SIG-M5 treated with dmso at 0.1 percent for 504 hours (cell line): ENCODE measurements at regions not wholly inside any gene's neighbourhood (a gene's known extent, or its start where the extent isn't known, plus 50 kb on each side); places are given as distances from the start of the nearest gene placed in this dataset.

Source experiments
- DNase-seq: peaks from one replicate; lab custom pipeline; 2025; ENCODE audit not compliant: unreplicated experiment; lab: John Stamatoyannopoulos, UW

- DNase-seq, result no peak
Measured at GRCh38 chr5:5613261-5613990, 190.9 kb downstream of the ICE1 start.

- no peak for DNase-seq
Measured at GRCh38 chr5:5612096-5612495, 189.6 kb downstream of the ICE1 start.

GRCh38 chr5:5609935-5610334, 187.5 kb downstream of the ICE1 start:
- no peak for DNase-seq

- DNase-seq, result no peak
Measured at GRCh38 chr5:5605170-5605764, 182.8 kb downstream of the ICE1 start.

GRCh38 chr5:5602554-5602953, 180.1 kb downstream of the ICE1 start:
- DNase-seq, result no peak

GRCh38 chr5:5598547-5599113, 176.2 kb downstream of the ICE1 start:
- DNase-seq, result no peak

GRCh38 chr5:5593391-5593790, 170.9 kb downstream of the ICE1 start:
- no peak for DNase-seq

GRCh38 chr5:5592541-5592940, 170.1 kb downstream of the ICE1 start:
- DNase-seq, result no peak

GRCh38 chr5:5591567-5591966, 169.1 kb downstream of the ICE1 start:
- no peak for DNase-seq

GRCh38 chr5:5589857-5590256, 167.4 kb downstream of the ICE1 start:
- DNase-seq, result no peak

- no peak for DNase-seq
Measured at GRCh38 chr5:5588887-5589826, 166.7 kb downstream of the ICE1 start.

- no peak for DNase-seq
Measured at GRCh38 chr5:5588386-5588785, 165.9 kb downstream of the ICE1 start.

GRCh38 chr5:5587474-5587873, 165.0 kb downstream of the ICE1 start:
- no peak for DNase-seq

- no peak for DNase-seq
Measured at GRCh38 chr5:5586721-5587120, 164.2 kb downstream of the ICE1 start.

GRCh38 chr5:5585751-5586341, 163.4 kb downstream of the ICE1 start:
- peak; percentile 5 for DNase-seq

- DNase-seq, result no peak
Measured at GRCh38 chr5:5584751-5585150, 162.3 kb downstream of the ICE1 start.

GRCh38 chr5:5584236-5584745, 161.8 kb downstream of the ICE1 start:
- DNase-seq, result no peak

GRCh38 chr5:5583832-5584231, 161.4 kb downstream of the ICE1 start:
- DNase-seq, result no peak

GRCh38 chr5:5583023-5583765, 160.7 kb downstream of the ICE1 start:
- no peak for DNase-seq

- no peak for DNase-seq
Measured at GRCh38 chr5:5581080-5581479, 158.6 kb downstream of the ICE1 start.
